Smooth muscle cell (in vitro differentiated cells): ENCODE measurements at regions not wholly inside any gene's neighbourhood (a gene's known extent, or its start where the extent isn't known, plus 50 kb on each side); places are given as distances from the start of the nearest gene placed in this dataset.

Experiments
- DNase-seq: peaks from one replicate; lab custom pipeline; 2025; ENCODE audit not compliant: unreplicated experiment; lab: John Stamatoyannopoulos, UW
- H2AFZ ChIP-seq: fragments of 200-600 bp; sonication (generic); 2 replicates; pipeline ENCODE4 v1.6.0; 2016; ENCODE audit warnings: antibody characterized with exemption, low read depth, mild to moderate bottlenecking
- H3F3A ChIP-seq: fragments of 200-600 bp; sonication (generic); 2 replicates; pipeline ENCODE4 v1.6.0; 2017; ENCODE audit warnings: antibody characterized with exemption, low read depth
- H3K27ac ChIP-seq: fragments of 200-600 bp; sonication (generic); 2 replicates; pipeline ENCODE4 v1.5.1; 2016; ENCODE audit warnings: low read depth, mild to moderate bottlenecking
- H3K27me3 ChIP-seq: fragments of 200-600 bp; sonication (generic); 2 replicates; pipeline ENCODE4 v1.6.1; 2016; ENCODE audit warnings: low read depth, mild to moderate bottlenecking
- H3K36me3 ChIP-seq: fragments of 200-600 bp; sonication (generic); 2 replicates; pipeline ENCODE4 v1.5.1; 2016; ENCODE audit warnings: low read depth
- H3K4me1 ChIP-seq: fragments of 200-600 bp; sonication (generic); 2 replicates; pipeline ENCODE4 v1.5.1; 2016; ENCODE audit warnings: low read depth
- H3K4me2 ChIP-seq: fragments of 200-600 bp; sonication (generic); 2 replicates; pipeline ENCODE4 v1.6.0; 2016; ENCODE audit warnings: mild to moderate bottlenecking
- H3K4me3 ChIP-seq: fragments of 200-600 bp; sonication (generic); 2 replicates; pipeline ENCODE4 v1.5.1; 2016; ENCODE audit warnings: mild to moderate bottlenecking
- H3K79me2 ChIP-seq: fragments of 200-600 bp; sonication (generic); 2 replicates; pipeline ENCODE4 v1.6.0; 2016; ENCODE audit warnings: low read depth, mild to moderate bottlenecking
- H3K9ac ChIP-seq: fragments of 200-600 bp; sonication (generic); 2 replicates; pipeline ENCODE4 v1.6.0; 2016; ENCODE audit warnings: low read depth
- H3K9me3 ChIP-seq: fragments of 200-600 bp; sonication (generic); replicated peaks from 2 replicates; pipeline ENCODE4 v1.5.1; 2016; ENCODE audit warnings: low read depth
- H4K20me1 ChIP-seq: fragments of 200-600 bp; sonication (generic); 2 replicates; pipeline ENCODE4 v1.6.0; 2016; ENCODE audit warnings: low read depth
- CTCF ChIP-seq: fragments of 200-600 bp; sonication (generic); IDR thresholded peaks from 2 replicates; pipeline ENCODE4 v1.5.1; 2017; ENCODE audit warnings: borderline replicate concordance, mild to moderate bottlenecking, antibody characterized with exemption; ENCODE audit not compliant: insufficient read depth, poor library complexity, severe bottlenecking
- WGBS: methylation state at CpG from one replicate; pipeline ENCODE4 v1.1.7; 2016; ENCODE audit warnings: low lambda C conversion rate; 5-methylcytosine and 5-hydroxymethylcytosine counted together

DNA sequence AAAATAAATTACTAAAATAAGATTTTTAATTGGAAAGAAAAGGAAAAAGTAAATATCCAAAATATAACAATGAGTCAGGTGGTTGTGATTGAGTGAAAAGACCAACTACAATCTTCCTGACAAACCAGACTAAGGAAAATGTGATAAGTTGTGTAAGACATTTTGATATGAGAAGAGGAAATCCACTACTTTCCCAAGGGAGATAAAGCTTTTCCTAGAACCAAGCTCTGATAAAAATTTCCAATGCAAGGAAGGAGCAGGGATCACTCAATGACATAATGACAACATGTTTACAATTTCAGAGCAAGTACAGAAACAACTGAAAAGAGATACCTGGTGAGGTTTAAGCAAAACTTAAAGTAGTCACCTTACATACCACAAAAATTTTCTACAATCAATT lies 305.1 kb upstream of the RASGEF1B start:
- no peaks in the 10 kb centered on the region for H3K9me3 ChIP-seq
- no peaks in the 10 kb centered on the region for H4K20me1 ChIP-seq
- DNase-seq, result no peak
- no peak overlapping the region for H3K9ac ChIP-seq
- H3F3A ChIP-seq, result no peaks in the 10 kb centered on the region
- no peak overlapping the region for H3K4me2 ChIP-seq
- H2AFZ ChIP-seq, result no peak overlapping the region
- H3K4me3 ChIP-seq, result no peak overlapping the region
- no peak for TF ChIP-seq CTCF
- H3K27me3 ChIP-seq, result no peaks in the 10 kb centered on the region
- no peaks in the 10 kb centered on the region for H3K79me2 ChIP-seq
- no peak overlapping the region for H3K27ac ChIP-seq
- no peaks in the 10 kb centered on the region for H3K36me3 ChIP-seq
- no peaks in the 10 kb centered on the region for H3K4me1 ChIP-seq

DNA sequence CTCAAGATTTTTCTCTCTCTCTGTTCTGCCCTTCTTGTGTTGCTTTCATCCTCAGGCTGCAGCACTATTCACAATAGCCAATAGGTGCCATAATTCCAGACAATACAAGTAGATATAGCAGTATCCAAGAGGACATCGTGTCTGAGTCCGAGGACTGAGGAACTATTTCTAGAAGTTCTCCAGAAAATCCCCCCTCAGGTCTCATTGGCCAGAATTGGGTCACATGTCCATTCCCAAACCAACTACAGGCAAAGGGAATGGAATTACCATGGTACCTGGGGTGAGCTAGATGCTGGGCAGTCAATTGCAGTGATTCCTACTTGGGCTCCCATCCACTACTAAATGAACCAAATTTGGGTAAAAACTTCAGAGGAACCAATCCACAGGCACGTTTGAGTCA lies 301.9 kb upstream of the RASGEF1B start:
- Histone ChIP-seq H3K4me2 (no peak overlapping the region), H3K36me3 (no peaks in the 10 kb centered on the region), H4K20me1 (no peaks in the 10 kb centered on the region), H3K79me2 (no peaks in the 10 kb centered on the region), H3F3A (no peaks in the 10 kb centered on the region), H3K27me3 (no peaks in the 10 kb centered on the region), H3K4me3 (no peak overlapping the region), H3K9ac (no peak overlapping the region), H3K4me1 (no peaks in the 10 kb centered on the region), H3K9me3 (no peaks in the 10 kb centered on the region), H3K27ac (no peak overlapping the region), H2AFZ (no peak overlapping the region)
- TF ChIP-seq CTCF, result no peak
- WGBS, result 87% methylated on average over 3 of the region's 3 CpGs
- no peak for DNase-seq

DNA sequence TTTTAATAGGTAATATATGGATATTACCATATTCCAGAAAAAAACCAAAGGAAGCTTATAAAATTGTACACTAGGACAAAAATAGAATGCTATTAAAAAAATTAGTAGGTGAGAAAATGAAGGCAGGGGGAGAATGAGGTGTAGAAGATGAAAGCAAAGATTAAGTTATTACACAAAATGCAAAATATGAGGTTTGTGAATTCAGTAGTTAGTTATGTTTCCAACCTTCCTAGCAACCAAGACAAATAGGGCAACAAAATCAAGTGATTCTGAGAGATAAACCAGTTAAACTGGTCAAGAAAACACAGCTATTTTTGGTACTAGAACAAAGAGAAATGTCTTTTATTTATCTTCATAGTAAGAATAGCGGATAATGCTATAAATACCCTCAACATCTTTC lies 300.0 kb upstream of the RASGEF1B start:
- no peak overlapping the region for H3K4me2 ChIP-seq
- H3K36me3 ChIP-seq, result no peaks in the 10 kb centered on the region
- no peaks in the 10 kb centered on the region for H3F3A ChIP-seq
- no peak overlapping the region for H3K4me3 ChIP-seq
- no peaks in the 10 kb centered on the region for H3K4me1 ChIP-seq
- no peak for DNase-seq
- no peak overlapping the region for H2AFZ ChIP-seq
- no peak overlapping the region for H3K9ac ChIP-seq
- no peaks in the 10 kb centered on the region for H3K79me2 ChIP-seq
- H3K9me3 ChIP-seq, result no peaks in the 10 kb centered on the region
- no peak overlapping the region for H3K27ac ChIP-seq
- TF ChIP-seq CTCF, result no peak
- H4K20me1 ChIP-seq, result no peaks in the 10 kb centered on the region
- 81% methylated on average over 1 of the region's 1 CpG for WGBS
- H3K27me3 ChIP-seq, result no peaks in the 10 kb centered on the region

DNA sequence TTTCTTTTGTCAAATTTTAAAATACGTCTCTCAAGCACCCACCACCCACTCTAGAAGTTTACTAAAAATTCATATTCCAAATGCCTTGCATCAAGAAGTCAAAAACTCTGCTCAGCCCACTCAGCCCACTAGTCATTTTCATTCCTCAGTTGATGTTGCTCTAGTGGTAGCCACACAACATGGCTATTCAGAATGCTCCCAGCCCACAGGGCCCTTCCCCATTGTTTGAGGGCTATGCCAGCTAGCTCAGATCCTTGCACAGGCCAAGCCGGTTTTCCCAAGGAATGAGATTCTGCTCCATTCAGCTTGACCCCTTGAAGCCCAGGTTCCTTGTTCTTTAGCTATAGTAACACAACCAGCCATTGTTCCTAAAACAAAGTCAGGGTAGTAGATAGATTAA lies 297.5 kb upstream of the RASGEF1B start:
- H3K27ac ChIP-seq, result no peak overlapping the region
- H3K27me3 ChIP-seq, result no peaks in the 10 kb centered on the region
- H3K36me3 ChIP-seq, result no peaks in the 10 kb centered on the region
- H3K79me2 ChIP-seq, result no peaks in the 10 kb centered on the region
- no peaks in the 10 kb centered on the region for H3K9me3 ChIP-seq
- H4K20me1 ChIP-seq, result no peaks in the 10 kb centered on the region
- no peaks in the 10 kb centered on the region for H3K4me1 ChIP-seq
- no peak overlapping the region for H3K4me2 ChIP-seq
- no peak for TF ChIP-seq CTCF
- H3K9ac ChIP-seq, result no peak overlapping the region
- WGBS, result 93% methylated on average over 2 of the region's 2 CpGs
- no peak overlapping the region for H2AFZ ChIP-seq
- no peak overlapping the region for H3K4me3 ChIP-seq
- no peaks in the 10 kb centered on the region for H3F3A ChIP-seq
- no peak for DNase-seq
